Fibroblast of mammary gland (primary cell): ENCODE measurements at regions not wholly inside any gene's neighbourhood (a gene's known extent, or its start where the extent isn't known, plus 50 kb on each side); places are given as distances from the start of the nearest gene placed in this dataset.
A peak's percentile ranks its signal among the peaks of the same experiment; 100 is the strongest.

Experiments used
- DNase-seq: peaks from one replicate; pipeline ENCODE4 v3.0.0-alpha.2; 2010; ENCODE audit warnings: low read depth
- H3K4me3 ChIP-seq: 2 replicates; pipeline ENCODE4 v1.5.1; 2011; ENCODE audit warnings: low read depth, mild to moderate bottlenecking, low read length, moderate library complexity; ENCODE audit not compliant: control insufficient read depth
- CTCF ChIP-seq: conservative IDR thresholded peaks from 2 replicates; pipeline ENCODE4 v1.5.1; 2011; ENCODE audit warnings: low read depth, low read length, inconsistent platforms; ENCODE audit not compliant: control insufficient read depth, insufficient read depth

- H3K4me3 ChIP-seq = no peak overlapping the region
- no peak for DNase-seq
- no peak for TF ChIP-seq CTCF
These were observed 313.4 kb downstream of the DEPDC1B start for GRCh38 chr5:60386436-60387050.

GRCh38 chr5:60382716-60383115, 317.2 kb downstream of the DEPDC1B start:
- peak; percentile 60 for DNase-seq
- TF ChIP-seq CTCF = peak; percentile 57
- H3K4me3 ChIP-seq = no peak overlapping the region

GRCh38 chr5:60379907-60380306, 320.1 kb downstream of the DEPDC1B start:
- DNase-seq = no peak
- no peak overlapping the region for H3K4me3 ChIP-seq
- no peak for TF ChIP-seq CTCF

GRCh38 chr5:60377826-60378225, 322.1 kb downstream of the DEPDC1B start:
- peak; percentile 18 for DNase-seq
- TF ChIP-seq CTCF = no peak
- no peak overlapping the region for H3K4me3 ChIP-seq

- DNase-seq = no peak
- no peak for TF ChIP-seq CTCF
- H3K4me3 ChIP-seq = no peak overlapping the region
These were observed 323.1 kb downstream of the DEPDC1B start for GRCh38 chr5:60376860-60377259.

- no peak for DNase-seq
- no peak overlapping the region for H3K4me3 ChIP-seq
- TF ChIP-seq CTCF = no peak
These were observed 325.6 kb downstream of the DEPDC1B start for GRCh38 chr5:60374409-60374808.

- TF ChIP-seq CTCF = no peak
- no peak for DNase-seq
These were observed 327.2 kb downstream of the DEPDC1B start for GRCh38 chr5:60372786-60373185.

More at GRCh38 chr5:60372786-60373185, 327.2 kb downstream of the DEPDC1B start:
- no peak overlapping the region for H3K4me3 ChIP-seq
